Fibroblast of skin of abdomen (primary cell): ENCODE measurements at regions not wholly inside any gene's neighbourhood (a gene's known extent, or its start where the extent isn't known, plus 50 kb on each side); places are given as distances from the start of the nearest gene placed in this dataset.
"Not testable (repeated sequence)": the region's sequence is repeated elsewhere in the genome, so short reads cannot be mapped to it uniquely, and the experiment has no call there.

Experiments
- DNase-seq: peaks from one replicate; pipeline ENCODE4 v3.0.0-alpha.2; 2013

GRCh38 chr4:176579226-176579625, 213.5 kb downstream of the VEGFC start:
- no peak for DNase-seq

- DNase-seq, result no peak
These were observed 209.4 kb downstream of the VEGFC start for GRCh38 chr4:176583278-176583677.

GRCh38 chr4:176584031-176584606, 208.6 kb downstream of the VEGFC start:
- DNase-seq, result peak; percentile 30

GRCh38 chr4:176587920-176588319, 204.8 kb downstream of the VEGFC start:
- peak; percentile 86 for DNase-seq

GRCh38 chr4:176588436-176588835, 204.3 kb downstream of the VEGFC start:
- DNase-seq, result no peak

GRCh38 chr4:176592976-176593670, 199.6 kb downstream of the VEGFC start:
- DNase-seq, result no peak

GRCh38 chr4:176593943-176594342, 198.8 kb downstream of the VEGFC start:
- DNase-seq, result no peak

GRCh38 chr4:176595257-176595656, 197.5 kb downstream of the VEGFC start:
- no peak for DNase-seq

GRCh38 chr4:176601124-176601523, 191.6 kb downstream of the VEGFC start:
- peak; percentile 4 for DNase-seq

GRCh38 chr4:176607807-176608206, 184.9 kb downstream of the VEGFC start:
- DNase-seq, result no peak

GRCh38 chr4:176608346-176608745, 184.4 kb downstream of the VEGFC start:
- no peak for DNase-seq

GRCh38 chr4:176610594-176610993, 182.1 kb downstream of the VEGFC start:
- no peak for DNase-seq

GRCh38 chr4:176611381-176611780, 181.3 kb downstream of the VEGFC start:
- DNase-seq, result no peak

GRCh38 chr4:176611951-176612350, 180.8 kb downstream of the VEGFC start:
- DNase-seq, result no peak

GRCh38 chr4:176614793-176615192, 177.9 kb downstream of the VEGFC start:
- DNase-seq, result no peak

- DNase-seq, result no peak
These were observed 176.6 kb downstream of the VEGFC start for GRCh38 chr4:176616151-176616550.

- no peak for DNase-seq
These were observed 174.6 kb downstream of the VEGFC start for GRCh38 chr4:176618138-176618537.

- no peak for DNase-seq
These were observed 173.3 kb downstream of the VEGFC start for GRCh38 chr4:176619430-176619829.

GRCh38 chr4:176622251-176622948, 170.3 kb downstream of the VEGFC start:
- peak; percentile 11 for DNase-seq

GRCh38 chr4:176624983-176625610, 167.6 kb downstream of the VEGFC start:
- not testable (repeated sequence) for DNase-seq

- no peak for DNase-seq
These were observed 164.8 kb downstream of the VEGFC start for GRCh38 chr4:176627916-176628315.

GRCh38 chr4:176631611-176632010, 161.1 kb downstream of the VEGFC start:
- DNase-seq, result no peak
